MCF 10A (cell line): ENCODE measurements at regions not wholly inside any gene's neighbourhood (a gene's known extent, or its start where the extent isn't known, plus 50 kb on each side); places are given as distances from the start of the nearest gene placed in this dataset.

Experiments
- BruUV-seq: library from RNA; stranded (reverse); fragments of 400-500 nt; replicated peaks from 2 replicates; lab custom pipeline; 2021; lab: Mats Ljungman, UMichigan
- CTCF ChIA-PET: fragments of 300-600 bp; sonication (Branson Sonifier 250); formaldehyde crosslinking; extraction: SDS; loops from one replicate; lab custom pipeline; 2021; ENCODE audit warnings: antibody characterized with exemption, inconsistent platforms; lab: Yijun Ruan, JAX
- POLR2A ChIA-PET: fragments of 300-600, 350-650 bp; sonication (Branson Sonifier 250); formaldehyde crosslinking; extraction: SDS; loops from one replicate; lab custom pipeline; 2020; ENCODE audit warnings: antibody characterized with exemption, inconsistent platforms; lab: Yijun Ruan, JAX
- DNase-seq: peaks from one replicate; pipeline ENCODE4 v3.0.0-alpha.2; 2018; ENCODE audit not compliant: unreplicated experiment
- H3K27ac Mint-ChIP-seq: one replicate; pipeline ENCODE4 v1.8.0; 2022; ENCODE audit warnings: mild to moderate bottlenecking, low read depth, mixed read lengths; ENCODE audit not compliant: unreplicated experiment
- H3K27me3 Mint-ChIP-seq: one replicate; pipeline ENCODE4 v1.8.0; 2022; ENCODE audit warnings: mixed read lengths; ENCODE audit not compliant: insufficient read depth, unreplicated experiment
- H3K36me3 Mint-ChIP-seq: one replicate; pipeline ENCODE4 v1.8.0; 2022; ENCODE audit warnings: mild to moderate bottlenecking, moderate library complexity, mixed read lengths; ENCODE audit not compliant: insufficient read depth, unreplicated experiment
- H3K4me1 Mint-ChIP-seq: one replicate; pipeline ENCODE4 v1.8.0; 2022; ENCODE audit warnings: mixed read lengths; ENCODE audit not compliant: insufficient read depth, unreplicated experiment
- H3K4me3 Mint-ChIP-seq: one replicate; pipeline ENCODE4 v1.8.0; 2022; ENCODE audit warnings: mild to moderate bottlenecking, moderate library complexity, mixed read lengths; ENCODE audit not compliant: unreplicated experiment
- H3K9me3 Mint-ChIP-seq: one replicate; pipeline ENCODE4 v1.8.0; 2022; ENCODE audit warnings: mixed read lengths; ENCODE audit not compliant: unreplicated experiment
- intact Hi-C: fragments of 100-400 bp; cut with micrococcal nuclease; formaldehyde crosslinking; loops from 2 replicates; pipeline ENCODE4 v1.14.1; 2022
- TF ChIP-seq, protein P1 (sequence below): fragments of 200-600 bp; IDR thresholded peaks from one replicate; pipeline ENCODE4 v1.8.0; 2022; ENCODE audit warnings: antibody characterized with exemption, mild to moderate bottlenecking; ENCODE audit not compliant: unreplicated experiment

GRCh38 chr15:46344115-46344724 is 709.4 kb downstream of the SQOR start:
- no TSS peak for BruUV-seq
- TF ChIP-seq, protein P1, sequence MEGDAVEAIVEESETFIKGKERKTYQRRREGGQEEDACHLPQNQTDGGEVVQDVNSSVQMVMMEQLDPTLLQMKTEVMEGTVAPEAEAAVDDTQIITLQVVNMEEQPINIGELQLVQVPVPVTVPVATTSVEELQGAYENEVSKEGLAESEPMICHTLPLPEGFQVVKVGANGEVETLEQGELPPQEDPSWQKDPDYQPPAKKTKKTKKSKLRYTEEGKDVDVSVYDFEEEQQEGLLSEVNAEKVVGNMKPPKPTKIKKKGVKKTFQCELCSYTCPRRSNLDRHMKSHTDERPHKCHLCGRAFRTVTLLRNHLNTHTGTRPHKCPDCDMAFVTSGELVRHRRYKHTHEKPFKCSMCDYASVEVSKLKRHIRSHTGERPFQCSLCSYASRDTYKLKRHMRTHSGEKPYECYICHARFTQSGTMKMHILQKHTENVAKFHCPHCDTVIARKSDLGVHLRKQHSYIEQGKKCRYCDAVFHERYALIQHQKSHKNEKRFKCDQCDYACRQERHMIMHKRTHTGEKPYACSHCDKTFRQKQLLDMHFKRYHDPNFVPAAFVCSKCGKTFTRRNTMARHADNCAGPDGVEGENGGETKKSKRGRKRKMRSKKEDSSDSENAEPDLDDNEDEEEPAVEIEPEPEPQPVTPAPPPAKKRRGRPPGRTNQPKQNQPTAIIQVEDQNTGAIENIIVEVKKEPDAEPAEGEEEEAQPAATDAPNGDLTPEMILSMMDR, result no peak
- ChIA-PET POLR2A (interaction anchor here (1.0 kb wide), 1 partner anchor 21 kb away, joined by 3 read pairs; no protein-coding TSS in a partner anchor), CTCF (no interaction called here)
- no peak for DNase-seq
- H3K27ac Mint-ChIP-seq, result no peak overlapping the region
- no peak overlapping the region for H3K4me3 Mint-ChIP-seq
- no peaks in the 10 kb centered on the region for H3K27me3 Mint-ChIP-seq
- H3K4me1 Mint-ChIP-seq, result peaks cover 22% of the 10 kb centered on the region
- H3K36me3 Mint-ChIP-seq, result no peaks in the 10 kb centered on the region
- intact Hi-C loops, result no loop called here
- H3K9me3 Mint-ChIP-seq, result no peaks in the 10 kb centered on the region

- Mint-ChIP-seq H3K36me3 (no peaks in the 10 kb centered on the region), H3K9me3 (no peaks in the 10 kb centered on the region), H3K27me3 (no peaks in the 10 kb centered on the region), H3K4me3 (no peak overlapping the region), H3K4me1 (peaks cover 22% of the 10 kb centered on the region), H3K27ac (no peak overlapping the region)
- BruUV-seq, result no TSS peak
- TF ChIP-seq, protein P1, result no peak
- intact Hi-C loops, result no loop called here
- POLR2A ChIA-PET, result no interaction called here
- CTCF ChIA-PET, result interaction anchor here (0.7 kb wide), 1 partner anchor 17 kb away, joined by 3 read pairs; no protein-coding TSS in a partner anchor
- no peak for DNase-seq
Measured at GRCh38 chr15:46344915-46345314, 710.1 kb downstream of the SQOR start.

- H3K4me1 Mint-ChIP-seq, result no peaks in the 10 kb centered on the region
- no peak overlapping the region for H3K27ac Mint-ChIP-seq
- intact Hi-C loops, result no loop called here
- no peaks in the 10 kb centered on the region for H3K27me3 Mint-ChIP-seq
- no peak for DNase-seq
- no peaks in the 10 kb centered on the region for H3K9me3 Mint-ChIP-seq
- no TSS peak for BruUV-seq
- TF ChIP-seq, protein P1, result no peak
- no peaks in the 10 kb centered on the region for H3K36me3 Mint-ChIP-seq
- CTCF ChIA-PET, result interaction anchor here (0.6 kb wide), 1 partner anchor 18 kb away, joined by 4 read pairs; no protein-coding TSS in a partner anchor
- POLR2A ChIA-PET, result no interaction called here
- H3K4me3 Mint-ChIP-seq, result no peak overlapping the region
Measured at GRCh38 chr15:46354443-46354842, 719.6 kb downstream of the SQOR start.

DNA sequence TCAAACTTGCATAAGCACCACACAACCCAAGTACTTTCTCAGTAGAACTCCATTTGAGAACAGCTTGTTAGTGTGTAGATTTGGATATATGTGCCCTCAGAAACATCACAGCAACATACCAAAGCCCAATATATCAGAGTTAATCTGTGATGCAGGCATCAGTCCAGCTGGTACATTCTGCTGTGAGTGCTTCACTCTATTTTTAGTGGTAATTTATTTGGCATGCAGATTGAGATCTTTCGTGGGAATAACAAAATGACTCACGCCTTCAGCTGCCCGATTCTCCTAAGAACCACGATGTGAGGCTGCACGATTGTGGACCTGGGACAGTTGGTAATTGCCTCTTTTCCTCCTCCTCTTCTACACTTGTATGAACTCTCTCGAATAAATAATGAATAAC is 730.7 kb downstream of the SQOR start:
- TF ChIP-seq, protein P1, result no peak
- no peaks in the 10 kb centered on the region for H3K9me3 Mint-ChIP-seq
- H3K4me3 Mint-ChIP-seq, result peak overlapping the region; percentile 21
- no TSS peak for BruUV-seq
- CTCF ChIA-PET, result interaction anchor here (0.6 kb wide), 1 partner anchor 138 kb away, joined by 3 read pairs; no protein-coding TSS in a partner anchor
- H3K4me1 Mint-ChIP-seq, result peaks cover 9% of the 10 kb centered on the region
- H3K27me3 Mint-ChIP-seq, result no peaks in the 10 kb centered on the region
- POLR2A ChIA-PET, result interaction anchor here (0.7 to 1.3 kb wide), 3 partner anchors 22 to 651 kb away, joined by 3 to 4 read pairs (median 3); no protein-coding TSS in a partner anchor
- DNase-seq, result no peak
- H3K36me3 Mint-ChIP-seq, result no peaks in the 10 kb centered on the region
- intact Hi-C loops, result no loop called here
- no peak overlapping the region for H3K27ac Mint-ChIP-seq
